Panc1 (cell line): ENCODE measurements at regions not wholly inside any gene's neighbourhood (a gene's known extent, or its start where the extent isn't known, plus 50 kb on each side); places are given as distances from the start of the nearest gene placed in this dataset.

Experiments
- POLR2AphosphoS5 ChIP-seq: IDR thresholded peaks from 2 replicates; pipeline ENCODE4 v1.6.1; 2012; ENCODE audit warnings: mild to moderate bottlenecking, low read depth, low read length, moderate library complexity
- TF ChIP-seq, protein P1 (sequence below): fragments of 450-650 bp; IDR thresholded peaks from 2 replicates; pipeline ENCODE4 v1.5.1; 2017; ENCODE audit warnings: mild to moderate bottlenecking

DNA sequence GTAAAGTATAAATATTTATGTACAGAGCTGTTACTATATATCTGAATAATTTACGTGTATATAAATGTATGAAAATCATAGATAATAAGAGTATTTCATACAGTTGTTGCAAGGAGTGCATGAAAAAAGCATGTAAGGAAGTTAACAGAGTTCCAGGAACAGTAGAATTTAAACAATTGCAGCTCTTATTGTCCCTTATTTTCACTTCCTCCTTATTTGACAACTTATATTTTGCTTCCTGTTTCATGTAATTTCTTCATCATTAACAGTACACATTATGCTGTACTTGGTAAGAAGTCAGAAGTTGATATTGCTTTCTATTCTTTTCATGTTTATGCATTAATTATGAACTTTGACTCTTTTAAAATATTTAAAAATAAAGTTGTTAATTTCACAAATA, 681.5 kb downstream of the LRRIQ3 start:
- TF ChIP-seq, protein P1, sequence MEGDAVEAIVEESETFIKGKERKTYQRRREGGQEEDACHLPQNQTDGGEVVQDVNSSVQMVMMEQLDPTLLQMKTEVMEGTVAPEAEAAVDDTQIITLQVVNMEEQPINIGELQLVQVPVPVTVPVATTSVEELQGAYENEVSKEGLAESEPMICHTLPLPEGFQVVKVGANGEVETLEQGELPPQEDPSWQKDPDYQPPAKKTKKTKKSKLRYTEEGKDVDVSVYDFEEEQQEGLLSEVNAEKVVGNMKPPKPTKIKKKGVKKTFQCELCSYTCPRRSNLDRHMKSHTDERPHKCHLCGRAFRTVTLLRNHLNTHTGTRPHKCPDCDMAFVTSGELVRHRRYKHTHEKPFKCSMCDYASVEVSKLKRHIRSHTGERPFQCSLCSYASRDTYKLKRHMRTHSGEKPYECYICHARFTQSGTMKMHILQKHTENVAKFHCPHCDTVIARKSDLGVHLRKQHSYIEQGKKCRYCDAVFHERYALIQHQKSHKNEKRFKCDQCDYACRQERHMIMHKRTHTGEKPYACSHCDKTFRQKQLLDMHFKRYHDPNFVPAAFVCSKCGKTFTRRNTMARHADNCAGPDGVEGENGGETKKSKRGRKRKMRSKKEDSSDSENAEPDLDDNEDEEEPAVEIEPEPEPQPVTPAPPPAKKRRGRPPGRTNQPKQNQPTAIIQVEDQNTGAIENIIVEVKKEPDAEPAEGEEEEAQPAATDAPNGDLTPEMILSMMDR, result no peak
- no peak for TF ChIP-seq POLR2AphosphoS5
